Sigmoid colon (tissue), 4 donors: ENCODE measurements at regions not wholly inside any gene's neighbourhood (a gene's known extent, or its start where the extent isn't known, plus 50 kb on each side); places are given as distances from the start of the nearest gene placed in this dataset.

ENCODE experiments used
- EP300 ChIP-seq, 4 donors: sonication (generic); formaldehyde crosslinking; IDR thresholded peaks; one replicate each; pipeline ENCODE4 v1.6.1; 2017; ENCODE audit warnings: antibody characterized with exemption in 4 of 4
- POLR2A ChIP-seq, 2 donors: fragments of 450-650 bp; IDR thresholded peaks; one replicate each; pipeline ENCODE4 v1.6.1; 2016; ENCODE audit warnings: antibody characterized with exemption in 2 of 2, mild to moderate bottlenecking in 2 of 2, moderate library complexity in 2 of 2
- TF ChIP-seq, protein P1 (sequence below), 4 experiments: fragments of 450-650 bp in 3 of 4; fragments of 200-600 bp in 1 of 4; IDR thresholded peaks; one replicate each; pipeline ENCODE4 v1.5.1; 2016 to 2019; ENCODE audit warnings: antibody characterized with exemption in 4 of 4, mild to moderate bottlenecking in 3 of 4, moderate library complexity in 2 of 4

DNA sequence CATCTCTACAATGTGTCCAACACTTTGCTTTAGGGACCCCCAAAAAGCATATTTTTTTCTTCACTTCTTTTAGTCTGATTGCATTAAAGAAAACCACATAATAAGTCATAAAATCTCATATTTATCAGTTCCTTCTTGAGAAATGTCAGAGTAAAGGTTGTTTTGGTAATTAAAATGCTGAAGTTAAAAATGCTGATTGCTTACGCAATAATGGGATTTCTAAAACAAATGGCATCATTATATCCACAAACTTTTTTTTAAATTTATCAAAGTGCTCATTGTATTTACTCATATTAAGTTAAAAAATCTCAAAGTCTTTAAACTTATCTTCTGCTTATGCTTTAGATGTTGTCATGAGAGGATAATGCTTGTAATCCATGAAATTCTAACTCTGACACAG, 737.2 kb upstream of the ARGLU1 start:
- TF ChIP-seq EP300 (IDR thresholded peaks at IDR 0.05), result no peak
- TF ChIP-seq, protein P1, sequence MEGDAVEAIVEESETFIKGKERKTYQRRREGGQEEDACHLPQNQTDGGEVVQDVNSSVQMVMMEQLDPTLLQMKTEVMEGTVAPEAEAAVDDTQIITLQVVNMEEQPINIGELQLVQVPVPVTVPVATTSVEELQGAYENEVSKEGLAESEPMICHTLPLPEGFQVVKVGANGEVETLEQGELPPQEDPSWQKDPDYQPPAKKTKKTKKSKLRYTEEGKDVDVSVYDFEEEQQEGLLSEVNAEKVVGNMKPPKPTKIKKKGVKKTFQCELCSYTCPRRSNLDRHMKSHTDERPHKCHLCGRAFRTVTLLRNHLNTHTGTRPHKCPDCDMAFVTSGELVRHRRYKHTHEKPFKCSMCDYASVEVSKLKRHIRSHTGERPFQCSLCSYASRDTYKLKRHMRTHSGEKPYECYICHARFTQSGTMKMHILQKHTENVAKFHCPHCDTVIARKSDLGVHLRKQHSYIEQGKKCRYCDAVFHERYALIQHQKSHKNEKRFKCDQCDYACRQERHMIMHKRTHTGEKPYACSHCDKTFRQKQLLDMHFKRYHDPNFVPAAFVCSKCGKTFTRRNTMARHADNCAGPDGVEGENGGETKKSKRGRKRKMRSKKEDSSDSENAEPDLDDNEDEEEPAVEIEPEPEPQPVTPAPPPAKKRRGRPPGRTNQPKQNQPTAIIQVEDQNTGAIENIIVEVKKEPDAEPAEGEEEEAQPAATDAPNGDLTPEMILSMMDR (IDR thresholded peaks at IDR 0.05), result no peak
- TF ChIP-seq POLR2A (IDR thresholded peaks at IDR 0.05), result no peak
